ENCODE measurements at regions not wholly inside any gene's neighbourhood (a gene's known extent, or its start where the extent isn't known, plus 50 kb on each side); places are given as distances from the start of the nearest gene placed in this dataset.
"Not testable (repeated sequence)": the region's sequence is repeated elsewhere in the genome, so short reads cannot be mapped to it uniquely, and the experiment has no call there.

DNA sequence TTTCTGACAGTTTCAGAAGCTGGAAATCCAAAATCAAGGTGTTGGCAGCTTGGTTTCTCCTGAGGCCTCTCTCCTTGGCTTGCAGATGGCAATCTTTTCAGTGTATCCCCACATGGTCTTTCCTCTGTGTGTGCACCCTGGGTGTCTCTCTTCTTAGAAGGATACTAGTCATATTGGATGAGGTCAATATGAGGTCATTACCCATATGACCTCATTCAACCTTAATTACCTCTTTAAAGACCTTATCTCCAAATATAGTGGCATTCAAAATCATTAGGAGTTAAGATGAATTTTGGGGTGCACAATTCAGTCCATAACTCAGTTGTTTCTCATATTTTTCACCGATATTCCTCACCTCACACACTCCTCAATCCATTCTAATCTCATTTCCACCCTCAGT lies 92.4 kb upstream of the TGM3 start:
- DNase-seq (ENCODE audit: low read depth in 2 of 2): no peak

DNA sequence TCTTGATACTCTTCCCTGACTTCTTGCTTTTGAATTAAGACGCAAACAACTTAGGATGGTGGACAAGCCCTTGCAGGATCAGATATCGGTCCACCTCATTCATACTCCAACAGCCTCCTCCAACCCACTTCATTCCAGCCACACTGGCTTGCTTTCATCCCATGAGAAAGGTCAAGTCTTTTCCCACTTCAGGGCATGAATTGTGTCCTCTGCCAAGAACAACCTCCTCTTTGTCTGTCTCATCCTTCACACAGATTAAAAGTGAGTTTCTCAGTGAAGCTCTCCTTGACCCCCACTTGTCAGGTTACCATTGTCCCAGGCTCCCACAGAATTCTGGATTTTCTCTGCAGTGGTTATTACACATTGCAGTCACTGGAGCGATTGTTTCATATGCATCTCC lies 91.8 kb upstream of the TGM3 start:
- no peak for DNase-seq (ENCODE audit: low read depth in 2 of 2)

DNA sequence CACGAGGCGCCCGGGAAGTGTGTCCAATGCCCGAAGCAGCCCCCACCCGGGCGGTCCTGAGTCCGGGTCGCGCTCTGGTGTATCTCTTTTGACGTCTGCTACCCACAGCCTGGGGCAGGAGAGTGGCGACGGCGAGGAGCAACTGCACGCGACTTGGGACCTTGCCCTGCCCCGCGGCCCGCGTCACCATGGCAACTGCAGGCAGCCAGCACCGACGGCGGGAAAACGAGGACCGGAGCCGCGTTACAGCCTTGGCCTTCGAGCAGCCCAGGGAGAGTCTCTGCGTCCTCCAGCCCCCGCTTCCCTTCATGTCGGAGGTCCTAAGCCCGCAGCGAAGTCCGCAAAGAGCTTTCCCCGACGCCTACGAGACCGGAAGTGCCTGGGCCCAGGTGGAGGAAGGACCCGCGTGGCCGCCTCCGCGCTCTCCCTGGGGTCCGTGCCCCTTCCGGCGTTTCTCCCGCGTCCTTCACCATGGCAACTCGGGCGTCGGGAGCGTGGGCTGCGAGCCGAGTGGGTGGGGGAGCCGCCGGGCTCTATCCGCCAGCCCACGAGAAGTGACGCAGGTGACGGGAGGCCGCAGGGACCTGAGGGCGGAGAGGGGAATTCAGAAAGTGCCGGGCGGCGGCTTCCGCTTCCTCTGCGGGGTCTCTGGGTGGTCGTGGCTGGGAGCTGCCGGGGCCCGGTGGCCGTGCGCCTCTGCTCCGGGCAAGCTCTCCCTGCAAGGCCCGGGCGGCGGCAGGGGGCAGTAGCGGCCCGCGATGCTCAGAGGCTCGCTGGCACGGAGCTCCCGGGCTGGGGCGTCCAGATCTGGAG lies 88.6 kb upstream of the TGM3 start:
- peak in 1 of 2 donors; percentile 11 for DNase-seq (ENCODE audit: low read depth in 2 of 2)

DNA sequence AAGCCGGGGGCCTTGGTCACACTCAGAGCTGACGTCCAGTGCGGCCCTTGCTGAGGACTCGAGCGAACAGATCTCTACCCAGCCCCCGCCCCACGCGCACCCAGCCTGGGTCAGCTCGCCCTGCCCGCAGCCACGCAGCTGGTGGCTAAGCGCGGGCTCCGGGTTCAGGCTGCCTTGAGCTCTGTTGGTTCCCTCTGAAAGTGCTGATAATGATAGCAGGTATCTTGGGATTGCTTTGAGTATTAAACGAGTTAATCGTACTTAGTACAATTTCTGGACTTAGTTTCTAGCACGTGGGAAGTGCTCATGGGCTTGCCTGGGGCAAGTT lies 88.1 kb upstream of the TGM3 start:
- no peak for DNase-seq (ENCODE audit: low read depth in 2 of 2)

DNA sequence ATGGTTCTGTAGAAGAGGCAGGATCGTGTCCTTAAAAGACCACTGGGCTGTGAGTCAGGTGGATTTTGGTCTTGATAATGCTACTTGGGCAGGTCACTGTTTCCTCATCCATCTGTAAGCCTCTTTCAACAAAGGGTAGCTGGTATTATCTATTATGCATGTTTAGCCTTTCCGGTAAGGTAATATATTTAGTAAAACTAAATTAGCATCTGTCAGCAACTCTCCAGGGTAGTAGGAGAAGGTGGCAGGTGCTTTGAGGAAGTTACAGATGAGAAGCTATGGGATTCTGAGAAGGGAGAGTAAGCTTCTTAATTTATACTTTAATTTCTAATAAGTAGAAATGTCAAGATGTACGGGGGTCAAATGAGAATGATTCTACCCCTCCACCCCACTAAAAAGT lies 86.9 kb upstream of the TGM3 start:
- no peak for DNase-seq (ENCODE audit: low read depth in 2 of 2)

DNA sequence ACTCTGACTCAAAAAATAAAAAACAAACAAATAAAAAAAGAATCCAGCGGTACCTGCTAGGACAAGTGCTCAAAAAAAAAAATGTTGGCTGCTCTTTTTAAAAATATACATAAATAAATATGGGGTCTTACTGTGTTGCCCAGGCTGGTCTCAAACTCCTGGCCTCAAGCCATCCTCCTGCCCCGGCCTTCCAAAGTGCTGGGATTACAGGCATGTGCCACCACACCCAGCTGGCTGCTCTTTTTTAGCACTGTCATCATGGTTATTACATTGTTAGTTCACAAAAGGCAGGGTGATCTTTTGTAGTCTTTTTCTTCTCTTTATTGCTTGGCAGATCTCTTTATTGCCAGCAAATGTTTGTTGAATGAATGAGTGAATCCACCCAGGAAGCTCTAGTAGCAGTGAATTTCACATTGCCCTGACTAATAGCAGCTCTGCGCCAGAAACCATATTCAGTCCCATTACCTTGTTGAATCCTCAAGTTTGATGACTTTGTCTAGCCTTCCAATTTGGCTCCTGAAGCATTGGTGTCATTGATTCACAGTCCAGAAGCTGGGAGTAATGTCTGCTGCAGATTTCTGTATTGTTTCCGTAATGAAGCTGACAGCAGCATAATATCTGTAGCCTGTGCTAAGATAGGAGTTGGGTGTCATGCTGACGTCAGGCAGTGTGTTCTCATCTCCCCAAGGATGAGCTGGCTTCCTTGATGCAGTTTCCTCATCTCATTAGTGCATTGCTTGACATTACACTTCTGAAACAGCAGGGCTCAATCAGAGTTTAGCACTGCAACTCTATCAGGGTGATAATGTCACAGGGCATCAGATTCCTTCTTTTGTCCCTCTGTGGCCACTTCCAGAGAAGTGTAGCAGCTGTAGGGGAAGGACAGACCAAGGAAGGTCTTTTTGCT lies 84.9 kb upstream of the TGM3 start:
- DNase-seq (ENCODE audit: low read depth in 2 of 2): no peak

DNA sequence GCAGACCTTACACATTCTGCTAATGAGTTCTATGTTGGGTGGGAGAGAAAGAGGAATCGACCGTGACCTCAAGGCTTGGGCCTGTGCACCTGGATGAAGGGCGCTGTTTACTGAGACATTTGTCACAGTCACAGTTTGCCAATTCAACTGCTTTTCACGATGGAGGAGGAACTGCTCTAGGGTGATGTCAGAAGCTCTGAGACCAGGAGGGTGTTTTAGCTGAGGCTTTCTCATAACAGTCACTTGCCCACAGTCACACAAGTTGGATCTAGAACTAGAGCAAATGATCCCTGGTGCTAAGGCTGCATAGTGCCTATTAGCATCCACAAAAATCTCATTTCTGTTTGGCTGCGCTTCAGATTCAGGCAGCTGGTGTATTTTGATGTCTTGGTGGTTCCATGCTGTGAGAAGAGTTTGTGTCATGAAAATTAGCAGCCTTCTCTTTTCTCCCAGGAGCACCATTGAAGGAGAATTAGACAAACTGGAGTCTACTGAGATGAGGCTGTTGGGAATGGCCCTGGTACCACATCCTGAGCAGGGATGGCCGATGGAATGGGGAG lies 83.3 kb upstream of the TGM3 start:
- DNase-seq (ENCODE audit: low read depth in 2 of 2): no peak

DNA sequence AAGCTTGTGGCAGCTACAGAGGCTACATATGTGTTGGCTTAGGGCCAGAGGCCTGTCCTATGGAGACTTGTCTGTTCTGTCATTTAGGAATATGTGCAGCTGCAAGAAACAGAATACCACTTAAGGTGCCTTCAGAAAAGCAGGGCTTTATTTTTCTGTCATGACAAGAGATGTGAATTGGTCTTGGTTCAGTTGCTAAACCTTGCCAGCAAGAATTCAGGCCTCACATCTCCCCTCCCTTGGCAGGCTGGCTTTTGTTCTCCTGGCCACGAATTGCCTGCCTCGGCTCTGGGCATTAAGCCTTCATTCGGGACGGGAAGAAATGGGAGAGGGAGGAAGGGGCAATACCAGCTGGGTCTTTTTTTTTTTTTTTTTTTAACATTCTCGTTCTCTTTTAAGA lies 82.4 kb upstream of the TGM3 start:
- no peak for DNase-seq (ENCODE audit: low read depth in 2 of 2)

DNA sequence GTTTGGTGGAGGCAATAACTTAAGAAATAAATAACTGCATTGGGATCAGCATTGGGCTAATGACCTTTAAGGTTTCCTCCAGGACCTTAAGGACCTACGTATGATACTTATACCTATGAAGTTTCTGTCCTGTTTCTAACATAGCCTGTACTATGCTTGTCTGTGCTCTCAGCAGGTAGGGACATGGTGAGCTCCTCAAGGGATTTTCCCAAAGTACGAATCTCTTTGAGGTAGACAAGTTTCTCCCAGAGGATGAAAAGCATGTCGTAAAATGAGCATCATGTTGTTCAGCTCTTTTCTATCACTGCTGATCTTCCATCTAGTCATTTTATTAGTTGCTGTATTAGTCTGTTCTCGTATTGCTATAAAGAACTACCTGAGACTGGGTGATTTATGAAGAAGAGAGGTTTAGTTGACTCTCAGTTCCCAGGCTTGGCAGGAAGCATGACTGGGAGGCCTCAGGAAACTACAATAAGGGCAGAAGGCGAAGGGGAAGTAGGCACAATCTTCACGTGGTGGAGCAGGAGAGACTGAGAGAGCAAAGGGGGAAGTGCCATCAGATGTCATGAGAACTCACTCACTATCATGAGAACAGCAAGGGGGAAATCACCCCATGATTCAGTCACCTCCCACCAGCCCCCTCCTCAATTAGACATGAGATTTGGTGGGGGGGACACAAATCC lies 77.8 kb upstream of the TGM3 start:
- DNase-seq (ENCODE audit: low read depth in 2 of 2): no peak

DNA sequence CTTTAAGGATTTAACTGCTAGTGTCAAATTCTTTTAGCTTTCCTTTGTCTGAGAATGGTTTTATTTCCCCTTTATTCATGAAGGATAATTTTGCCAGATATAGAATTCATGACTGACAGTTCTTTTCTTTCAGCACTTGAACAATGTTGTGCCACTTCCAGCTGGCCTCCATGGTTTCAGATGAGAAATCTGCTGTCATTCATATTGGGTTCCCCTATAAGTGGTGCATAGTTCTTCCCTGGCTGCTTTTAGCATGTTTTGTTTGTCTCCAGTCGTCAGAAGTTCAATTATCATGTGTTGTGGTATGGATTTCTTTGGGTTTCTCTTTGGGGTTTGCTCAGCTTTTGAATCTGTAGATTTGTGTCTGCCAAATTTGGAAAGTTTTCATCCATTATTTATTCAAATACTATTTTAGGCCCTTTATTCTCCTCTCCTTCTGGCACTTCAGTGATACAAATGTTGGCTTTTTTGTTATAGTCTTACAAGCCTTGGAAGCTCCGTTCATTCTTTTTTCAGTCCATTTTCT lies 76.3 kb upstream of the TGM3 start:
- no peak for DNase-seq (ENCODE audit: low read depth in 2 of 2)

DNA sequence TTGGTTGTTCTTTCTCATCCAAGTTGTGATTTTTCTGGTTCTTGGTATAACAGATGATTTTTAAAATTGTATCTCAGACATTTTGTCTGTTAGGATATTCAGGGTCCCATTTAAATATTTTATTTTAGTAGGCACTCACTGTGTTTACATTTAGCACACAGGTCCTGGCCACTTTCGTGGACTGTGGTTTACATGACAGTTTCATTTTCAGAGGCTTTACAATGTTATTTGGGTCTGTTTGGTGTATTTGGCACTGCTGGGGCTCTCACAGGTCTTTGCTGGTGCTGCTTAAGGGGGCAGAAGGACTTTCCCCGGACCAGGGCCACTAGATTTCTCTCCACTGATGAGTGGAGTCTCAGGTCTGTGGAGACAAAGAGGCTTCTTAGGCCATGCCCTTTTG lies 75.5 kb upstream of the TGM3 start:
- no peak for DNase-seq (ENCODE audit: low read depth in 2 of 2)

DNA sequence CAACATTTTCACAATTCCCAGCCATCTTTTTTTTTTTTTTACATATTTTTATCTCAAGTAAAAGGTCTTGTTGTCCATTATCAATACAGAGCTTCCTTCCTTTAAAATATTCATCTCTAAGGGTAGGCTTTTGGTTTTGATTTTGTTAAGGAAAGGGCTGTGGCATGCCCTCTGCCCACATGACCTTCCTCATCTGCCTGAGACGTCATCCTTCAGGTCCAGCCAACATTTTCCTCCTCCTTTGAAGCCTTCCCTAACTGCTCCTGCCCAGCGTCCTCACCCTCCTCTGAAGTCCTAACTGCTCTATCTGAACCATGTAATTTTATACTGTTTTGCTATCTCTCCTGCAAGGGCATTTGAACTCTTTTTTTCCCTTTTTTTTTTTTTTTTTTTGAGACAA lies 73.9 kb upstream of the TGM3 start:
- DNase-seq (ENCODE audit: low read depth in 2 of 2): no peak

DNA sequence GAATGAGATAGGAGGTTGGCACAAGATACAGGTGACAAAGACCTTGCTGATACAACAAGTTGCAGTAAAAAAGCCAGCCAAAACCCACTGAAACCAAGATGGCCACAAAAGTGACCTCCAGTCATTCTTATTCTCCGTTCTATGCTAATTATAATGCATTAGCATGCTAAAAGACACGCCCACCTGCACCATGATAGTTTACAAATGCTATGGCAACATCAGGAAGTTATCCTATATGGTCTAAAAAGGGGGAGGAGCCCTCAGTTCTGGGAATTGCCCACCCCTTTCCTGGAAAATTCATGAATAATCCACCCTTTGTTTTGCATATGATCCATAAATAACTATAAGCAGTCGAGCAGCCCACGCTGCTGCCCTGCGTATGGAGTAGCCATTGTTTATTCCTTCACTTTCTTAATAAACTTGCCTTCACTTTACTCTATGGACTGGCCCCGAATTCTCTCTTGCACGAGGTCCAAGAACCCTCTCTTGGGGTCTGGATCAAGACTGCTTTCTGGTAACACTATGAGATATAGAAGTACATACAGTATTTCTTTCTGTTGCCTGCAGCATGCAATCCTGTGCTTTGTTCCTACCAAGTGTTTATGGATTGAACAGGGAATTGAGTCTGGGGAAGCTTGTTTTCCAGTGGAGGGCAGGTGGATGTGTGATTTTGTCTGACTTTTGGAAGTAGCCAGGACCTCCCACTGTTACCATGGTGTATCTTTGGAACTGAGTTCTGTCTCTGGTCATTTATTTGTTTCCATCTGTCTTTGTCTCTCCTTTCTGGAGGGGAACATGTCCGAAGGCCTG lies 72.0 kb upstream of the TGM3 start:
- DNase-seq (ENCODE audit: low read depth in 2 of 2): no peak

DNA sequence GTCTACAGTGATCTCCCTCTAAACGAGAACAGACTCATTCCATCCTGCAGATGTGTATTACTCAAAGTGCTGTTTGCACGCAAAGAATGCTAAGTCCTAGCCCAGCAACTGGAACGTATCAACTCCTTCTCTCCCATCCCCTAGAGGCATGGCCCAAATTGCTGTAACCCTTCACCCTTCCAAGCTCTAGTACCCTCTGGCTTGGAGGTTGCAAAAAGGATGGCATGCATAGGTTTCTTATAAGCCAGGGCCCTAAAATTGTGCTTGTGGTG lies 71.5 kb upstream of the TGM3 start:
- no peak for DNase-seq (ENCODE audit: low read depth in 2 of 2)

DNA sequence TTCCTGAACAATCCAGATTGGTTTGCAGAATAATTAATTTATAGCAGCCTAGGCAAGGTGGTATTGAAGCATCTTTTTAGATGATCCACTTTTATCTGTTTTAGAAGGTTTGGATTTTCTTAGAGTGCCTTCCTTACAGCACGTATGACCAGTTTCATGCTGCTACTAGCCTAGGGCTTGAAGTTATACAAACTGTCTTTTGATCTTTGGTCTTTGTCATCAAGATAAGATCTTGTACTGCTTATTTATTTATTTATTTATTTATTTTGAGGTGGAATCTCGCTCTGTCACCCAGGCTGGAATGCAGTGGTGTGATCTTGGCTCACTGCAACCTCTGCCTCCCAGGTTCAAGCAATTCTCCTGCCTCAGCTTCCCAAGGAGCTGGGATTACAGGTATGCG lies 68.5 kb upstream of the TGM3 start:
- not testable (repeated sequence) for DNase-seq (ENCODE audit: low read depth in 2 of 2)

DNA sequence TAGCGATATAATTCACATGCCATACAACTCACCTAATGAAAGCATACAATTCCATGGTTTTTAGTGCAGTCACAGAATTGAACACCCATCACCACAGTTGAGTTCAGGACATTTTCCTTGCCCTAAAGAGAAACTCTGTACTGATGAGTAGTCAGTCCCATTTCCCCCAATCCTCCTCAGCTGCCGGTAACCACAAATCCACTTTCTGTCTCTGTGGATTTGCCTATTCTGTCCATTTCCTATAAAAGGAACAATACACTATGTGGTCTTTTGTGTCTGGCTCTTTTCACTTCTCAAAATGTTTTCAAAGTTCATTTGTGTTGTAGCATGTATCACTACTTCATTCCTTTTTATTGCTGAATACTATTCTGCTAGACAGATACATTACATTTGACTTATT lies 67.9 kb upstream of the TGM3 start:
- no peak for DNase-seq (ENCODE audit: low read depth in 2 of 2)

DNA sequence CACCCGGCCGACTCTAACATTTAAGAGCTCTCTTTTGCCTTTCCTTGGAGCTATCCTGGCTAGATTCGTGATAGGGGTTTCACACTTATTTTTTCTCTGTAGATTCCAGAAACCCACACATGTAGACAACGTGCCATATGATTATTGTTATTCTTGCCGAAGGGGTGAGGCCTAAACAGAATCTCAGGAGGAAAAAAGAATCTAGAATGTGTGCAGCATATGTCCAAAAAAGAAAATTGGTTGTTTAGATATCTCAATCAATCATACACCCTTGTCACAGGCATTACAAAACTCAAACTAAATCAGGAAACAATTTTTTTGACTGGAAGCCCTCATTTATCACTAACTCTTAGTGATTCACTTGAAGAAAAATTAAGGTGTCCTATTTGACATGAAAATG lies 66.9 kb upstream of the TGM3 start:
- DNase-seq (ENCODE audit: low read depth in 2 of 2): no peak

DNA sequence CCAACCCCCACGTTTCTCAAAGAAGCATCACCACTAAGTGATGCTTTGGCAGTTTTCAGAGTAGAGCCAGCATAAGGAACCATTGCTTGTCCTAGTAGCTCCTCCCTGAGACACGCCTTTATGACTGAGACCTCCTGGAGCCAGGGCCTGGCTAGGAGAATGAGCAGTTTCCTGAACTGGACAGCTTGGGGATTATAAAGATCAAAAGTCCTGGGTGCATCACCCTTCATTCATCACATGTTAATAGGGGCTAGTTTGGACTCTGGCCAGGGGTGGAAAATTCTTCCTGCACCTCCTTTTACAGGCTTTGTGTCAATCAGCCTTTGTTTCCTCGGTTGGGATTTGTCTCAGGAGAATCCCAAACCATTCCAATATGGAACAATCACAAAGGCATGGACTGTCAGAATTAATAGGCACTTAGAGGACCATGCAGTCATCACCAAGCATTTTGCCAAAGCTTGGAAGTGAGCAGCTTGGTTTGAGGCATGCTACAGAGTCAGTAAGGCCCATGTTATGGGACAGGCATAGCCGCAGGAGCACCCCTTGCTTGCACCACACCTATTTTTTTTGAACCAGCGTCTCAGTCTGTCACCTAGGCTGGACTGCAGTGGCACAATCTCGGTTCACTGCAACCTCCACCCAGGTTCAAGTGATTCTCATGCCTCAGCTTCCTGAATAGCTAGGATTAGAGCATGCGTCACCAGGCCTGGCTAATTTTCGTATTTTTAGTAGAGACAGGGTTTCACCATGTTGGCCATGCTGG lies 64.9 kb upstream of the TGM3 start:
- DNase-seq (ENCODE audit: low read depth in 2 of 2): no peak

DNA sequence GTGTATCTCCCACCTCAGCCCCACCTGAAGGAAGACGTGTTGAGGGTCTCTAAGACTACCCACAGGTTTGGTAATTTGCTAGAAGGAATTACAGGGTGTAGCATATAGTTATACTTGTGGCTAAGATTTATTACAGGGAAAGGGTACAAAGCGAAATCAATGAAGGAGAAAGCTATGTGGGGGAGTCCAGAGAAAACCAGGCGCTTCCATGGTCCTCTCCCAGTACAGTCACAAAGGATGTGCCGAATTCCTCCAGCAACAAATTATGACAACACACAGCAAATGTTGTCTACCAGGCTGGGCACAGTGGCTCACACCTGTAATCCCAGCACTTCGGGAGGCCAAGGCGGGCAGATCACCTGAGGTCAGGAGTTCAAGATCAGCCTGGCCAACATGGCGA lies 64.1 kb upstream of the TGM3 start:
- no peak for DNase-seq (ENCODE audit: low read depth in 2 of 2)

DNA sequence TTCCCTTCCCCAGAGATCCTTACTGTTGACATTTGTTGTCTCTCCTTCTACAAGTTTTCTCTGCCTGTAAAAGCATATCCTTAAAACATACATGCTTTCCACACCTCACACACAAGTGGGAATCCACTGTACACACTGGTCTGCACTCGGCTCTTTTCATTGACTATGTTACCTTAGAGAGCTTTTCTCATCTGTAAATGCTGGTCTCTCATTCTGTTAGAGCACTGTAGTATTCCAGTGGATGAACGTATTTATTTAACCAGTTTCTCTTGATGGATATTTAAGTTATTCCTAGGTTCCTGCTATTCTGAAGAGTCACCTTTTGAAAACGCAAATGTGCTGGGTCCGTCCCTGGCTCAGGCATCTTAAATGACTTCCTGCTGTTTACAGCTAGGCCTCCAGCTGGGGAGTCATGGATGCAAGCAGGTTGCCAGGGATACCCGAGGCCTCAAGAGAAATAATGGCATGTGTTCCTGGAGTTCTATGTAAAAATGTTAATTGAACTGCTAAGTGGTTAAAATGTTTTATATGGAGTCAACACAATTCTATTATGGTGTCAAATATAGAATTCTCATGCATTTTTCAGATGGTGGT lies 61.1 kb upstream of the TGM3 start:
- no peak for DNase-seq (ENCODE audit: low read depth in 2 of 2)

All from stimulated activated CD8-positive, alpha-beta memory T cell treated with anti-CD3 and anti-CD28 coated beads, Interleukin-7, amount 100 ng/mL, for 1 hour (primary cell).